ENCODE measurements at regions not wholly inside any gene's neighbourhood (a gene's known extent, or its start where the extent isn't known, plus 50 kb on each side); places are given as distances from the start of the nearest gene placed in this dataset.

GRCh38 chr17:34117332-34117731, 137.8 kb upstream of the CCL2 start:
- DNase-seq (ENCODE audit: low read depth, low spot score) (no peak), FAIRE-seq (no peak)
- dilution Hi-C loops (cut with MboI; ENCODE audit: extremely low pct_ligation_motif_present, low sequenced_read_pairs) (no loop called here), intact Hi-C loops (cut with micrococcal nuclease) (no loop called here)
- Histone ChIP-seq H2AFZ (ENCODE audit: low read depth, low read length) (no peak overlapping the region), H3K9ac (replicated peaks; ENCODE audit: extremely low read depth, insufficient read depth, low read length) (no peak overlapping the region), H3K36me3 (ENCODE audit: control insufficient read depth in 2 of 2, extremely low read depth in 1 of 2, insufficient read depth in 2 of 2, low read length in 2 of 2) (no peaks in the 10 kb centered on the region), H3K4me1 (ENCODE audit: control insufficient read depth, extremely low read depth, insufficient read depth, low read length) (no peaks in the 10 kb centered on the region), H3K4me2 (ENCODE audit: insufficient read depth, low read length) (no peak overlapping the region), H3K27ac (ENCODE audit: insufficient read depth, low read depth, low read length) (no peak overlapping the region), H3K9me1 (replicated peaks; ENCODE audit: control insufficient read depth, extremely low read depth, insufficient read depth, low read length) (no peaks in the 10 kb centered on the region), H3K9me3 (replicated peaks; ENCODE audit: control insufficient read depth, insufficient read depth, low read length) (no peaks in the 10 kb centered on the region), H3K4me3 (replicated peaks in 1 of 3; ENCODE audit: insufficient read depth in 1 of 3, low read depth in 1 of 3, low read length in 3 of 3) (no peak overlapping the region), H3K79me2 (ENCODE audit: control insufficient read depth, insufficient read depth, low read length) (no peaks in the 10 kb centered on the region), H3K27me3 (ENCODE audit: control insufficient read depth in 2 of 2, insufficient read depth in 2 of 2, low read length in 2 of 2) (no peaks in the 10 kb centered on the region), H4K20me1 (replicated peaks; ENCODE audit: control insufficient read depth, extremely low read depth, insufficient read depth, low read length) (no peaks in the 10 kb centered on the region)
- BruUV-seq (replicated peaks) = no TSS peak
- no peak for TF ChIP-seq JUN (IDR thresholded peaks at IDR 0.05; ENCODE audit: borderline replicate concordance, insufficient read depth, insufficient read length, low read depth)
- no peak for TF ChIP-seq EZH2 (IDR thresholded peaks at IDR 0.05; ENCODE audit: borderline replicate concordance, low read depth, low read length, severe bottlenecking)
- TF ChIP-seq POLR2A (IDR thresholded peaks at IDR 0.05; ENCODE audit: low read depth, low read length) = no peak
- no peak for TF ChIP-seq FOS (IDR thresholded peaks at IDR 0.05; ENCODE audit: borderline replicate concordance, insufficient read depth, low read length)
- TF ChIP-seq POLR2AphosphoS5 (IDR thresholded peaks at IDR 0.05; ENCODE audit: insufficient read depth, low read depth, low read length) = no peak
- ChIA-PET CTCF (no interaction called here), POLR2A (no interaction called here)

- no peaks in the 10 kb centered on the region for H4K20me1 ChIP-seq (replicated peaks; ENCODE audit: control insufficient read depth, extremely low read depth, insufficient read depth, low read length)
- no peaks in the 10 kb centered on the region for H3K9me3 ChIP-seq (replicated peaks; ENCODE audit: control insufficient read depth, insufficient read depth, low read length)
- H3K4me1 ChIP-seq (ENCODE audit: control insufficient read depth, extremely low read depth, insufficient read depth, low read length) = no peaks in the 10 kb centered on the region
- no peaks in the 10 kb centered on the region for H3K36me3 ChIP-seq (ENCODE audit: control insufficient read depth in 2 of 2, extremely low read depth in 1 of 2, insufficient read depth in 2 of 2, low read length in 2 of 2)
- FAIRE-seq = no peak
- ChIA-PET POLR2A (no interaction called here), CTCF (no interaction called here)
- no peak overlapping the region for H3K27ac ChIP-seq (ENCODE audit: insufficient read depth, low read depth, low read length)
- no TSS peak for BruUV-seq (replicated peaks)
- H3K9ac ChIP-seq (replicated peaks; ENCODE audit: extremely low read depth, insufficient read depth, low read length) = no peak overlapping the region
- no peak for TF ChIP-seq FOS (IDR thresholded peaks at IDR 0.05; ENCODE audit: borderline replicate concordance, insufficient read depth, low read length)
- TF ChIP-seq MYC (IDR thresholded peaks at IDR 0.05; ENCODE audit: low read depth, low read length) = no peak
- intact Hi-C loops (cut with micrococcal nuclease) (no loop called here), dilution Hi-C loops (cut with MboI; ENCODE audit: extremely low pct_ligation_motif_present, low sequenced_read_pairs) (no loop called here)
- H3K4me3 ChIP-seq (replicated peaks in 1 of 3; ENCODE audit: insufficient read depth in 1 of 3, low read depth in 1 of 3, low read length in 3 of 3) = no peak overlapping the region
- no peaks in the 10 kb centered on the region for H3K79me2 ChIP-seq (ENCODE audit: control insufficient read depth, insufficient read depth, low read length)
- DNase-seq (ENCODE audit: low read depth, low spot score) = no peak
- H3K9me1 ChIP-seq (replicated peaks; ENCODE audit: control insufficient read depth, extremely low read depth, insufficient read depth, low read length) = no peaks in the 10 kb centered on the region
- no peak overlapping the region for H3K4me2 ChIP-seq (ENCODE audit: insufficient read depth, low read length)
- H2AFZ ChIP-seq (ENCODE audit: low read depth, low read length) = no peak overlapping the region
- no peaks in the 10 kb centered on the region for H3K27me3 ChIP-seq (ENCODE audit: control insufficient read depth in 2 of 2, insufficient read depth in 2 of 2, low read length in 2 of 2)
Measured at GRCh38 chr17:34117811-34118210, 137.3 kb upstream of the CCL2 start.

Measured in endothelial cell of umbilical vein (primary cell).